ENCODE measurements at regions not wholly inside any gene's neighbourhood (a gene's known extent, or its start where the extent isn't known, plus 50 kb on each side); places are given as distances from the start of the nearest gene placed in this dataset.
"Not testable (repeated sequence)": the region's sequence is repeated elsewhere in the genome, so short reads cannot be mapped to it uniquely, and the experiment has no call there.

DNA sequence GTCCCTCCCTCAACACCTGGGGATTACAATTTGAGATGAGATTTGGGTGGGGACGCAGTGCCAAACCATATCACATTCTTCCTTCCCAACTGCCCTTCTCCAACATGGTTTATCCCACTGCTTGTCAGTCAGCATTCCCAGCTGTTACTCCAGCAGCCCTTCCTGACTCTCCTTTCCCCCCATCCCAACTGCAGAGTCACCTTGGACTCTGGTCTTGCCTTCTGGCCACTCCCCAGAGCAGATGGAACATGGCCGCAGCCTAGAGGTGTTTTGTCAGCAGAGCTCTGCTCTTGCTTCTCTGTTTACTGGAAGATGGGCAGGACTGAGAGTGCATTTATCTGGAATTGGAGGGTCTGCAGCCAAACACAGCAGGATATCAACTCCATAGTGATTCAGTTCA, 51.2 kb upstream of the MEX3C start:
- Histone ChIP-seq H3K4me1 (ENCODE audit: control insufficient read depth in 3 of 3, insufficient read depth in 3 of 3, low read length in 3 of 3) (no peaks in the 10 kb centered on the region), H3K36me3 (ENCODE audit: control insufficient read depth in 3 of 3, insufficient read depth in 3 of 3, low read length in 3 of 3) (no peaks in the 10 kb centered on the region), H3K4me3 (ENCODE audit: low read length in 3 of 3) (no peak overlapping the region), H3K9me3 (ENCODE audit: control insufficient read depth in 3 of 3, low read length in 3 of 3) (no peaks in the 10 kb centered on the region), H3K27me3 (ENCODE audit: control insufficient read depth in 3 of 3, insufficient read depth in 3 of 3, low read length in 3 of 3) (no peaks in the 10 kb centered on the region), H3K27ac (ENCODE audit: low read depth, low read length) (no peak overlapping the region), H3K9ac (ENCODE audit: low read depth in 1 of 3, low read length in 3 of 3) (no peak overlapping the region)

DNA sequence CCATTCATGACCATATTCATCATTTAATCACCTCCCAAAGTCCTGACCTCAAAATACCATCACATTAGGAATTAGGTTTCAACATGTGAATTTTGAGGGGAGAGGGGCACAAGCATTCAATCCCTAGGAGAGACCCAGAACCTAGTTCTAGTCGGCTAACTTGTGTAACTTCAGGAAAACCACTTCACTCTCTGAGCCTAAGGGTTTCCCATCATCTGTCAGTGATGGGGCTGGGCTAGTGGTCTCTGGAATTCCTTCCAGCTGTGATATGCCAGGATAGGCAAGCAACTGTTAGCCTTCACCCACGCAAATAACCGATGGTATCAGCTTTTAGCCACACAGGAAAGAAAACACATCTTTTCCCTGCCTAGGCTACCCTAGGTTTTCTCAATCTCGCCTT, 52.5 kb upstream of the MEX3C start:
- no peak overlapping the region for H3K4me3 ChIP-seq (ENCODE audit: low read length in 3 of 3)
- no peaks in the 10 kb centered on the region for H3K27me3 ChIP-seq (ENCODE audit: control insufficient read depth in 3 of 3, insufficient read depth in 3 of 3, low read length in 3 of 3)
- no peak overlapping the region for H3K9ac ChIP-seq (ENCODE audit: low read depth in 1 of 3, low read length in 3 of 3)
- H3K36me3 ChIP-seq (ENCODE audit: control insufficient read depth in 3 of 3, insufficient read depth in 3 of 3, low read length in 3 of 3): no peaks in the 10 kb centered on the region
- H3K27ac ChIP-seq (ENCODE audit: low read depth, low read length): no peak overlapping the region
- no peaks in the 10 kb centered on the region for H3K4me1 ChIP-seq (ENCODE audit: control insufficient read depth in 3 of 3, insufficient read depth in 3 of 3, low read length in 3 of 3)
- no peaks in the 10 kb centered on the region for H3K9me3 ChIP-seq (ENCODE audit: control insufficient read depth in 3 of 3, low read length in 3 of 3)

DNA sequence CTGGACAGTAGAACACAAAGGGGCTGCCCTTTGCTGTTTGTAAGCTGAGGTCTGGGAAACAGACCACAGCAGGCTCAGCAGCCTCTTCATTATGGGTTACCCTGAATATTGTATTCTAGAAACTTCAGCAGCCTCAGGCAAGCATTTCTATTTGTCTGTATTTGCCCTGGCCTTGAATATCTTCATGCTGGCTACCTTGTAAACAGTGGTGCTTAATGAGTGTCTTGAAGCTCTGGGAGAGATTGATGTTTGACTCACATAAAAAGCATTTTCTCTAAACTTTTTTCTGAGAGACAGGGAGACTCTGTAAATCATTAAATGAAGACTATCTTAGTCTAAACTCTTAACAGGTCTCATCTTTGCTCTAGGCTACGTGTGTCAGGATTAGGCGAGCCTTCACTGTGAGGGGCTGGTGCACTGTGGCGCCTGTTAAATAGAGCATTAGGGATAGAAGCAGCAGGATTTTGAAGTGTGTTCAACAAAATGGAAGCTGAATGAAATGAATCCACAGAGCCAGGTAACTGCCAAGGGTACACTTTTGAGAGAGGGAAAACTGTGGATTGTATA, 53.1 kb upstream of the MEX3C start:
- H3K4me3 ChIP-seq (ENCODE audit: low read length in 3 of 3): no peak overlapping the region
- no peaks in the 10 kb centered on the region for H3K27me3 ChIP-seq (ENCODE audit: control insufficient read depth in 3 of 3, insufficient read depth in 3 of 3, low read length in 3 of 3)
- H3K27ac ChIP-seq (ENCODE audit: low read depth, low read length): no peak overlapping the region
- no peaks in the 10 kb centered on the region for H3K9me3 ChIP-seq (ENCODE audit: control insufficient read depth in 3 of 3, low read length in 3 of 3)
- H3K9ac ChIP-seq (ENCODE audit: low read depth in 1 of 3, low read length in 3 of 3): no peak overlapping the region
- no peaks in the 10 kb centered on the region for H3K36me3 ChIP-seq (ENCODE audit: control insufficient read depth in 3 of 3, insufficient read depth in 3 of 3, low read length in 3 of 3)
- H3K4me1 ChIP-seq (ENCODE audit: control insufficient read depth in 3 of 3, insufficient read depth in 3 of 3, low read length in 3 of 3): no peaks in the 10 kb centered on the region

- Histone ChIP-seq H3K4me1 (ENCODE audit: control insufficient read depth in 3 of 3, insufficient read depth in 3 of 3, low read length in 3 of 3) (no peaks in the 10 kb centered on the region), H3K27me3 (ENCODE audit: control insufficient read depth in 3 of 3, insufficient read depth in 3 of 3, low read length in 3 of 3) (no peaks in the 10 kb centered on the region), H3K9me3 (ENCODE audit: control insufficient read depth in 3 of 3, low read length in 3 of 3) (no peaks in the 10 kb centered on the region)
Observed at GRCh38 chr18:51251625-51252024, 54.1 kb upstream of the MEX3C start.

GRCh38 chr18:51253476-51253875, 56.0 kb upstream of the MEX3C start:
- Histone ChIP-seq H3K4me1 (ENCODE audit: control insufficient read depth in 3 of 3, insufficient read depth in 3 of 3, low read length in 3 of 3) (no peaks in the 10 kb centered on the region), H3K4me3 (ENCODE audit: low read length in 3 of 3) (no peak overlapping the region), H3K27me3 (ENCODE audit: control insufficient read depth in 3 of 3, insufficient read depth in 3 of 3, low read length in 3 of 3) (no peaks in the 10 kb centered on the region), H3K9ac (ENCODE audit: low read depth in 1 of 3, low read length in 3 of 3) (no peak overlapping the region), H3K36me3 (ENCODE audit: control insufficient read depth in 3 of 3, insufficient read depth in 3 of 3, low read length in 3 of 3) (no peaks in the 10 kb centered on the region), H3K27ac (ENCODE audit: low read depth, low read length) (no peak overlapping the region), H3K9me3 (ENCODE audit: control insufficient read depth in 3 of 3, low read length in 3 of 3) (no peaks in the 10 kb centered on the region)

More at GRCh38 chr18:51251625-51252024, 54.1 kb upstream of the MEX3C start:
- Histone ChIP-seq H3K9ac (ENCODE audit: low read depth in 1 of 3, low read length in 3 of 3) (no peak overlapping the region), H3K27ac (ENCODE audit: low read depth, low read length) (no peak overlapping the region), H3K4me3 (ENCODE audit: low read length in 3 of 3) (no peak overlapping the region), H3K36me3 (ENCODE audit: control insufficient read depth in 3 of 3, insufficient read depth in 3 of 3, low read length in 3 of 3) (no peaks in the 10 kb centered on the region)

- Histone ChIP-seq H3K27me3 (ENCODE audit: control insufficient read depth in 3 of 3, insufficient read depth in 3 of 3, low read length in 3 of 3) (peaks cover 0 to 4% (median 0%) of the 10 kb centered on the region in 3 donors), H3K4me3 (ENCODE audit: low read length in 3 of 3) (no peak overlapping the region), H3K9ac (ENCODE audit: low read depth in 1 of 3, low read length in 3 of 3) (no peak overlapping the region), H3K27ac (ENCODE audit: low read depth, low read length) (no peak overlapping the region), H3K4me1 (ENCODE audit: control insufficient read depth in 3 of 3, insufficient read depth in 3 of 3, low read length in 3 of 3) (no peaks in the 10 kb centered on the region), H3K36me3 (ENCODE audit: control insufficient read depth in 3 of 3, insufficient read depth in 3 of 3, low read length in 3 of 3) (no peaks in the 10 kb centered on the region), H3K9me3 (ENCODE audit: control insufficient read depth in 3 of 3, low read length in 3 of 3) (no peaks in the 10 kb centered on the region)
Observed at GRCh38 chr18:51255693-51256092, 58.2 kb upstream of the MEX3C start.

GRCh38 chr18:51257150-51257549, 59.7 kb upstream of the MEX3C start:
- H3K9me3 ChIP-seq (ENCODE audit: control insufficient read depth in 3 of 3, low read length in 3 of 3): no peaks in the 10 kb centered on the region
- H3K4me3 ChIP-seq (ENCODE audit: low read length in 3 of 3): no peak overlapping the region
- no peaks in the 10 kb centered on the region for H3K36me3 ChIP-seq (ENCODE audit: control insufficient read depth in 3 of 3, insufficient read depth in 3 of 3, low read length in 3 of 3)
- no peaks in the 10 kb centered on the region for H3K4me1 ChIP-seq (ENCODE audit: control insufficient read depth in 3 of 3, insufficient read depth in 3 of 3, low read length in 3 of 3)
- H3K9ac ChIP-seq (ENCODE audit: low read depth in 1 of 3, low read length in 3 of 3): no peak overlapping the region
- peaks cover 0 to 4% (median 0%) of the 10 kb centered on the region in 3 donors for H3K27me3 ChIP-seq (ENCODE audit: control insufficient read depth in 3 of 3, insufficient read depth in 3 of 3, low read length in 3 of 3)
- H3K27ac ChIP-seq (ENCODE audit: low read depth, low read length): no peak overlapping the region

DNA sequence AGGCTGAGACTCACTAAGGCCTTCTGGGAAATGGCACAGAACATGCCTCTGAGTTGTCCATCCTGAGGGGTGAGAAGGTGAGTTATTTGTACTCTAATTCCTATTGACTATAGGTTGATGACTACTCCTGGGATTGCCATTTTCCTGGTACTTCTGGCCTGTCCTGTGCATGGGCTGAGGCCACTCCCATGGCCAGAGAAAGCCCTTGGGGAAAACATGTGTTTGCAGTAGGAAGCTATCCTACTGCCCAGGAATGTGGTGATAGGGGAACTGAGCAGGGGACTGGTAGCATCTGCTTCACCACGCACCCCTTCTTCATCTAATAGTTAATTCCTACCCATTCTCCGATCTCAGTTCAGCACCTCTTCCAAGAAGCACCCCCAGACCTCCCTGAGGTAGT, 62.6 kb upstream of the MEX3C start:
- Histone ChIP-seq H3K9me3 (ENCODE audit: control insufficient read depth in 3 of 3, low read length in 3 of 3) (no peaks in the 10 kb centered on the region), H3K27ac (ENCODE audit: low read depth, low read length) (no peak overlapping the region), H3K4me3 (ENCODE audit: low read length in 3 of 3) (no peak overlapping the region), H3K9ac (ENCODE audit: low read depth in 1 of 3, low read length in 3 of 3) (no peak overlapping the region), H3K4me1 (ENCODE audit: control insufficient read depth in 3 of 3, insufficient read depth in 3 of 3, low read length in 3 of 3) (no peaks in the 10 kb centered on the region), H3K36me3 (ENCODE audit: control insufficient read depth in 3 of 3, insufficient read depth in 3 of 3, low read length in 3 of 3) (no peaks in the 10 kb centered on the region), H3K27me3 (ENCODE audit: control insufficient read depth in 3 of 3, insufficient read depth in 3 of 3, low read length in 3 of 3) (peaks cover 0 to 4% (median 0%) of the 10 kb centered on the region in 3 donors)

GRCh38 chr18:51266077-51266476, 68.6 kb upstream of the MEX3C start:
- not testable (repeated sequence) for H3K27me3 ChIP-seq (ENCODE audit: control insufficient read depth in 3 of 3, insufficient read depth in 3 of 3, low read length in 3 of 3); H3K4me3 ChIP-seq (ENCODE audit: low read length in 3 of 3); H3K9ac ChIP-seq (ENCODE audit: low read depth in 1 of 3, low read length in 3 of 3); H3K4me1 ChIP-seq (ENCODE audit: control insufficient read depth in 3 of 3, insufficient read depth in 3 of 3, low read length in 3 of 3); H3K36me3 ChIP-seq (ENCODE audit: control insufficient read depth in 3 of 3, insufficient read depth in 3 of 3, low read length in 3 of 3); H3K9me3 ChIP-seq (ENCODE audit: control insufficient read depth in 3 of 3, low read length in 3 of 3); H3K27ac ChIP-seq (ENCODE audit: low read depth, low read length)

- H3K4me3 ChIP-seq (ENCODE audit: low read length in 3 of 3): no peak overlapping the region
- H3K9ac ChIP-seq (ENCODE audit: low read depth in 1 of 3, low read length in 3 of 3): no peak overlapping the region
- H3K36me3 ChIP-seq (ENCODE audit: control insufficient read depth in 3 of 3, insufficient read depth in 3 of 3, low read length in 3 of 3): no peaks in the 10 kb centered on the region
- H3K27me3 ChIP-seq (ENCODE audit: control insufficient read depth in 3 of 3, insufficient read depth in 3 of 3, low read length in 3 of 3): no peaks in the 10 kb centered on the region
- no peaks in the 10 kb centered on the region for H3K9me3 ChIP-seq (ENCODE audit: control insufficient read depth in 3 of 3, low read length in 3 of 3)
- no peak overlapping the region for H3K27ac ChIP-seq (ENCODE audit: low read depth, low read length)
- no peaks in the 10 kb centered on the region for H3K4me1 ChIP-seq (ENCODE audit: control insufficient read depth in 3 of 3, insufficient read depth in 3 of 3, low read length in 3 of 3)
Observed at GRCh38 chr18:51266773-51267172, 69.3 kb upstream of the MEX3C start.

DNA sequence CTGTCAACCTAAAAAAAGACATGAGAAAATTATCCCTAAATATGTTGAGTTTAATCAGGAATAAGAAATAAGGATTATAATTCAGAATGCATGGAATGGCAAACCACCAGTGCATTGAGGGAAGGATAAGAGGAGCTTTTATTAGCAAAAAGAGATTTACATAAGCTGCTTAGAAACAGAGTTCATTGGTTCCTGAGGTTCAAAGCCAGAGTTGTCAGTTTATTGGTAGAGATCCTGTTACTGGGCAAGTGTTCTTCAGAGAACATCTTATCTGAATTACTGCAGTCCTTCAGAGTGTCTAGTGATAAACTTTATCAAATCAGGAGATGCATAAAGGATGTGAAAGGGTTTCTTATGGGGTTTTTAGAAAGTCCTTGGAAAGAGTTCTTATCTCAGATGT, 76.0 kb upstream of the MEX3C start:
- no peak overlapping the region for H3K27ac ChIP-seq (ENCODE audit: low read depth, low read length)
- H3K36me3 ChIP-seq (ENCODE audit: control insufficient read depth in 3 of 3, insufficient read depth in 3 of 3, low read length in 3 of 3): no peaks in the 10 kb centered on the region
- H3K9ac ChIP-seq (ENCODE audit: low read depth in 1 of 3, low read length in 3 of 3): no peak overlapping the region
- H3K27me3 ChIP-seq (ENCODE audit: control insufficient read depth in 3 of 3, insufficient read depth in 3 of 3, low read length in 3 of 3): no peaks in the 10 kb centered on the region
- H3K4me1 ChIP-seq (ENCODE audit: control insufficient read depth in 3 of 3, insufficient read depth in 3 of 3, low read length in 3 of 3): peaks cover 6 to 8% (median 6%) of the 10 kb centered on the region in 3 donors
- no peaks in the 10 kb centered on the region for H3K9me3 ChIP-seq (ENCODE audit: control insufficient read depth in 3 of 3, low read length in 3 of 3)
- no peak overlapping the region for H3K4me3 ChIP-seq (ENCODE audit: low read length in 3 of 3)
